ENCODE measurements at regions not wholly inside any gene's neighbourhood (a gene's known extent, or its start where the extent isn't known, plus 50 kb on each side); places are given as distances from the start of the nearest gene placed in this dataset.

DNA sequence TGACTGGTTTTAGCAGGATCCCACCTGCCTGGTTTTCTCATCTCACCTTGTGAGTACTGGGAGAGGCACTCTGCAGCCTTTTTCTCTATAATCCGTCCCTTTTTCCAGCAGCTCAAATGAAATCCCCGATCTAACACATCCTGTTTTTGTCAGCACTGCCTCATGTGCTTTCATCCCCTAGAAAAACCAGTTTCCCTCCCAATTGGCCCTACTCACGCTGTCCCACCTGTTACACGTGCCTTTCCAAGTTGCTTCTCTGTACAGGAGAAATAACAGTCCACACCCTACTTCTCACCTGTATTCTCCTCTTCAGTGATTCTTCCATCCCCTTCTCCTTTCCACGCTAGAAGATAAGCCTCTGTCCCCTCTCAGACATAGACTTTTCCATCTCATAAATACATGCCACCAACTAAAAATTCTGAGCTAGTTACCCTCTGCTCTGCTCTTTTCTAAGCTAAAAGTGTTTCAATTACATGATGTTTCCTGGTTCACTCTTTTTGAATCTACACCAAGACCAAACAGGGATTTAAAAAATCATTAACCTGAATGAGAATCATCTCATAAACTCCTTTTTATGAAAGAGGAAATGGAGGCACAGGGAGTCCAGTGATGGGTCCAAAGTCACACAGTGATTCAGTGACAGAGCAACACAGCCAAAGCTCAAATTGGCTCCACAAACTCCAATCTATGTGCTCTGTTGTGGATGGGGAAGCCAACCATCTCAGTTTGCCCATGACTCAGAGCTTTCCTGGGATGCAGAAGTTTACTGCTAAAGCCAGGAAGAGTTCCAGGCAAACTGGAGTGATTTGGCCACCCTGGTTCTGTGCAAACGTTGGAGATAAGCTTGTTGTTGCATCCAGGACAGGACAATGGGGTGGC, 240.0 kb upstream of the TMEM132C start:
- TF ChIP-seq CTCF (IDR thresholded peaks at IDR 0.05; ENCODE audit: extremely low read depth in 1 of 2, insufficient read depth in 1 of 2, low read depth in 1 of 2, low read length in 2 of 2) (no peak), MYC (IDR thresholded peaks at IDR 0.05; ENCODE audit: low read depth, low read length) (no peak), JUN (IDR thresholded peaks at IDR 0.05; ENCODE audit: borderline replicate concordance, insufficient read depth, insufficient read length, low read depth) (no peak)

Measured in endothelial cell of umbilical vein (primary cell).